Spleen (tissue), 11 donors: ENCODE measurements at regions not wholly inside any gene's neighbourhood (a gene's known extent, or its start where the extent isn't known, plus 50 kb on each side); places are given as distances from the start of the nearest gene placed in this dataset.
A peak's percentile ranks its signal among the peaks of the same experiment; 100 is the strongest.

Experiments used
- DNase-seq: peaks from one replicate; pipeline ENCODE4 v3.0.0-alpha.2; 2020
- H3K27ac ChIP-seq, 8 donors: fragments of 200-600 bp; sonication (generic) in 7 of 8; 1 replicate in 4 of 8; 2 replicates in 4 of 8; pipeline versions ENCODE4 v1.5.0 to v1.8.0; 2016 to 2021; ENCODE audit warnings: inconsistent platforms in 4 of 8, mild to moderate bottlenecking in 4 of 8, moderate library complexity in 1 of 8
- H3K27me3 ChIP-seq, 7 donors: fragments of 200-600 bp; sonication (generic) in 6 of 7; replicated peaks in 1 of 7; 1 replicate in 4 of 7; 2 replicates in 3 of 7; pipeline versions ENCODE4 v1.5.0 to v1.8.0; 2016 to 2021; ENCODE audit warnings: inconsistent platforms in 3 of 7, mild to moderate bottlenecking in 1 of 7
- H3K36me3 ChIP-seq, 6 donors: fragments of 200-600 bp; sonication (generic) in 5 of 6; 1 replicate in 4 of 6; 2 replicates in 2 of 6; pipeline versions ENCODE4 v1.5.0 to v1.8.0; 2016 to 2021; ENCODE audit warnings: inconsistent platforms in 2 of 6
- H3K4me1 ChIP-seq, 6 donors: fragments of 200-600 bp; sonication (generic) in 5 of 6; 1 replicate in 3 of 6; 2 replicates in 3 of 6; pipeline versions ENCODE4 v1.5.0 to v1.8.0; 2016 to 2021; ENCODE audit warnings: inconsistent platforms in 3 of 6
- H3K4me3 ChIP-seq, 8 donors: fragments of 200-600 bp; sonication (generic) in 7 of 8; 1 replicate in 4 of 8; 2 replicates in 4 of 8; pipeline versions ENCODE4 v1.5.0 to v1.8.0; 2016 to 2021; ENCODE audit warnings: inconsistent platforms in 4 of 8, mild to moderate bottlenecking in 4 of 8, moderate library complexity in 2 of 8
- H3K9me3 ChIP-seq, 8 donors: fragments of 200-600 bp; sonication (generic) in 7 of 8; 1 replicate in 4 of 8; 2 replicates in 4 of 8; pipeline versions ENCODE4 v1.5.0 to v1.8.0; 2016 to 2021; ENCODE audit warnings: inconsistent platforms in 4 of 8
- POLR2A ChIP-seq, 3 donors: fragments of 450-650 bp; IDR thresholded peaks; one replicate each; pipeline ENCODE4 v1.5.1; 2017; ENCODE audit warnings: antibody characterized with exemption in 3 of 3, mild to moderate bottlenecking in 1 of 3
- POLR2AphosphoS5 ChIP-seq, 3 donors: sonication (generic); formaldehyde crosslinking; IDR thresholded peaks; one replicate each; pipeline ENCODE4 v1.5.1; 2017; ENCODE audit warnings: antibody characterized with exemption in 3 of 3
- WGBS, 5 donors: extraction: QIAGEN DNeasy Blood & Tissue Kit in 3 of 5; methylation state at CpG; one replicate each; pipeline versions ENCODE4 v1.1.5 to v1.1.7; 2013 to 2018; 5-methylcytosine and 5-hydroxymethylcytosine counted together
- intact Hi-C: fragments of 100-400 bp; cut with DNase I; formaldehyde crosslinking; loops from one replicate; pipeline ENCODE4 v1.15.0; 2023; ENCODE audit warnings: low total_unique reads
- TF ChIP-seq, protein P1 (sequence below), 11 experiments: fragments of 200-600 bp in 7 of 11; fragments of 450-650 bp in 4 of 11; sonication (generic) in 4 of 11; IDR thresholded peaks in 8 of 11; conservative IDR thresholded peaks in 3 of 11; 1 replicate in 7 of 11; 2 replicates in 4 of 11; pipeline versions ENCODE4 v1.4.0 to v1.8.0; 2016 to 2021; ENCODE audit warnings: antibody characterized with exemption in 11 of 11, inconsistent platforms in 4 of 11, mild to moderate bottlenecking in 1 of 11
- donor health status: healthy with polysubstance abuse.
- donor health status: DM: no; HTN: no; CAD: no; lungs with moderate emphysema.
- donor health status: DM: no; HTN: no; CAD: no.
- donor health status: Bipolar disorder and iron deficiency.
- donor health status: healthy.
- donor health status: DM: no; HTN: no; CAD: no.
- donor health status: DM: yes; HTN: yes; CAD: no.

DNA sequence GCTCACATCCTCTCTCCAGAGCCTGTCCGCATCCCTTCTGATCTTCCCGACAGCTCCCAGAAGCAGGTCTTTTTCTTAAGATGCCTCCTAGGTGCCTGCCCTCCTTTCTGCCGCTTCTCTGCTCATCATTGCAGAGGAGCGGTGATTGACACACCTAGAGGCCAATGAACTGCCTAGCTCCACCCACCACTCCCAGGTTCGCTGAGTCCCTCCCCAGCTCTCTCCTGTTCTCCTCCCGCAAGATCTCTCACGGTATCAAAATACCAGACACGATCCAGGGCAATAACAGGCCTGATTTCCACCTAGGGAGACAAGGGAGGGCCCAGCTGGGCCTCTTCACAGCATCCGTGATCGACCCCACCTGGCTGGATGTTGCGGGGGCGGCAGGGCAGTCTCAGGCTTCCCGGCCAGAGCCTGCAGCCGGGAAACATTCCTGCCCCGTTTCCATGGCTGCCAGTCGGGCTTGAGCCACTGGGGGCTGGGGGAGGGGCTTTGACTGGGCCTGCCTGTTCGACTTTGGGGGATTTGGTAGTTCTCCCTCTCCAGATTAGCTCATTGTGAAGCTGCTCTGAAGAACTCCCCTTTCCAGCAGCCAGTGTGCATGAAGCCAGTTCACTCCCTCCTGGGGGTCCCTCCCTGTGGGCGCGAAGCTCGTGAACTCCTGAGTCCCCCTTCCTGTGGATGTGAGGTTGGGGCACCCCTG is 373.5 kb downstream of the RPS24 start:
- 23 to 28% (median 25%) methylated on average over 16 to 20 of the region's 20 CpGs for WGBS, 5 donors
- intact Hi-C loops, result no loop called here
- Histone ChIP-seq H3K27ac (no peak overlapping the region), H3K4me1 (peaks cover 0 to 27% (median 15%) of the 10 kb centered on the region in 6 donors), H3K9me3 (no peaks in the 10 kb centered on the region), H3K27me3 (peaks cover 0 to 29% (median 0%) of the 10 kb centered on the region in 7 donors), H3K4me3 (peak overlapping the region in 1 of 8 donors; percentile 52), H3K36me3 (no peaks in the 10 kb centered on the region)
- peak in 2 of 3 donors; percentile 15 to 39 for TF ChIP-seq POLR2AphosphoS5 (IDR thresholded peaks at IDR 0.05)
- no peak for TF ChIP-seq POLR2A (IDR thresholded peaks at IDR 0.05)
- DNase-seq, result no peak

- TF ChIP-seq, protein P1, sequence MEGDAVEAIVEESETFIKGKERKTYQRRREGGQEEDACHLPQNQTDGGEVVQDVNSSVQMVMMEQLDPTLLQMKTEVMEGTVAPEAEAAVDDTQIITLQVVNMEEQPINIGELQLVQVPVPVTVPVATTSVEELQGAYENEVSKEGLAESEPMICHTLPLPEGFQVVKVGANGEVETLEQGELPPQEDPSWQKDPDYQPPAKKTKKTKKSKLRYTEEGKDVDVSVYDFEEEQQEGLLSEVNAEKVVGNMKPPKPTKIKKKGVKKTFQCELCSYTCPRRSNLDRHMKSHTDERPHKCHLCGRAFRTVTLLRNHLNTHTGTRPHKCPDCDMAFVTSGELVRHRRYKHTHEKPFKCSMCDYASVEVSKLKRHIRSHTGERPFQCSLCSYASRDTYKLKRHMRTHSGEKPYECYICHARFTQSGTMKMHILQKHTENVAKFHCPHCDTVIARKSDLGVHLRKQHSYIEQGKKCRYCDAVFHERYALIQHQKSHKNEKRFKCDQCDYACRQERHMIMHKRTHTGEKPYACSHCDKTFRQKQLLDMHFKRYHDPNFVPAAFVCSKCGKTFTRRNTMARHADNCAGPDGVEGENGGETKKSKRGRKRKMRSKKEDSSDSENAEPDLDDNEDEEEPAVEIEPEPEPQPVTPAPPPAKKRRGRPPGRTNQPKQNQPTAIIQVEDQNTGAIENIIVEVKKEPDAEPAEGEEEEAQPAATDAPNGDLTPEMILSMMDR (IDR thresholded peaks at IDR 0.05 in 8 of 11, conservative IDR thresholded peaks at IDR 0.05 in 3 of 11), result no peak
- TF ChIP-seq POLR2A (IDR thresholded peaks at IDR 0.05) (no peak), POLR2AphosphoS5 (IDR thresholded peaks at IDR 0.05) (no peak)
- peaks cover 0 to 26% (median 15%) of the 10 kb centered on the region in 6 donors for H3K4me1 ChIP-seq
- peak overlapping the region in 1 of 8 donors; percentile 46 for H3K27ac ChIP-seq
- peaks cover 0 to 29% (median 0%) of the 10 kb centered on the region in 7 donors for H3K27me3 ChIP-seq
- H3K4me3 ChIP-seq, result no peak overlapping the region
- WGBS, 5 donors, result 67 to 88% (median 77%) methylated on average over 8 to 10 of the region's 10 CpGs
- intact Hi-C loops, result no loop called here
- H3K9me3 ChIP-seq, result no peaks in the 10 kb centered on the region
- H3K36me3 ChIP-seq, result no peaks in the 10 kb centered on the region
- DNase-seq, result no peak
Observed at GRCh38 chr10:78407966-78408365, 374.3 kb downstream of the RPS24 start.

- H3K4me1 ChIP-seq, result peaks cover 0 to 26% (median 15%) of the 10 kb centered on the region in 6 donors
- no peak for DNase-seq
- intact Hi-C loops, result no loop called here
- H3K4me3 ChIP-seq, result no peak overlapping the region
- peaks cover 0 to 29% (median 0%) of the 10 kb centered on the region in 7 donors for H3K27me3 ChIP-seq
- WGBS, 5 donors, result 50 to 70% (median 55%) methylated on average over 6 to 12 of the region's 12 CpGs
- TF ChIP-seq, protein P1 (IDR thresholded peaks at IDR 0.05 in 8 of 11, conservative IDR thresholded peaks at IDR 0.05 in 3 of 11), result no peak
- TF ChIP-seq POLR2AphosphoS5 (IDR thresholded peaks at IDR 0.05) (peak in 2 of 3 donors; percentile 34 to 42), POLR2A (IDR thresholded peaks at IDR 0.05) (no peak)
- peak overlapping the region in 6 of 8 donors; percentile 9 to 55 (median 40) for H3K27ac ChIP-seq
- H3K9me3 ChIP-seq, result no peaks in the 10 kb centered on the region
- H3K36me3 ChIP-seq, result no peaks in the 10 kb centered on the region
Observed at GRCh38 chr10:78408671-78409472, 375.2 kb downstream of the RPS24 start.

- Histone ChIP-seq H3K27me3 (peaks cover 0 to 28% (median 0%) of the 10 kb centered on the region in 7 donors), H3K4me3 (no peak overlapping the region), H3K9me3 (no peaks in the 10 kb centered on the region), H3K27ac (no peak overlapping the region), H3K36me3 (no peaks in the 10 kb centered on the region), H3K4me1 (peaks cover 0 to 26% (median 15%) of the 10 kb centered on the region in 6 donors)
- DNase-seq, result no peak
- TF ChIP-seq, protein P1 (IDR thresholded peaks at IDR 0.05 in 8 of 11, conservative IDR thresholded peaks at IDR 0.05 in 3 of 11), result no peak
- WGBS, 5 donors, result 91 to 95% (median 93%) methylated on average over 15 of the region's 15 CpGs
- intact Hi-C loops, result no loop called here
Observed at GRCh38 chr10:78410046-78410965, 376.6 kb downstream of the RPS24 start.
